IMR-90 (cell line): ENCODE measurements at regions not wholly inside any gene's neighbourhood (a gene's known extent, or its start where the extent isn't known, plus 50 kb on each side); places are given as distances from the start of the nearest gene placed in this dataset.

Experiments
- ATAC-seq: fragments of 200-7000 bp; cut with Tn5 transposase; 2 replicates; pipeline ENCODE4 v1.9.1; 2020; ENCODE audit warnings: low read depth, mild to moderate bottlenecking, moderate library complexity
- BruUV-seq: library from RNA; stranded (reverse); fragments of 400-500 nt; replicated peaks from 2 replicates; lab custom pipeline; 2021; lab: Mats Ljungman, UMichigan
- CTCF ChIA-PET: fragments of 300-600 bp; formaldehyde crosslinking; extraction: SDS; loops from one replicate; lab custom pipeline; 2021; ENCODE audit warnings: antibody characterized with exemption; lab: Yijun Ruan, JAX
- POLR2A ChIA-PET: fragments of 300-600 bp; sonication (Branson Sonifier 250); formaldehyde crosslinking; loops from one replicate; lab custom pipeline; 2022; ENCODE audit warnings: antibody characterized with exemption; ENCODE audit not compliant: unreplicated experiment; lab: Charles Lee
- DNase-seq: peaks from one replicate; pipeline ENCODE4 v3.0.0; 2013
- H2AFZ ChIP-seq: replicated peaks from 2 replicates; pipeline ENCODE3; 2013; ENCODE audit warnings: low read length, mild to moderate bottlenecking; ENCODE audit not compliant: poor library complexity
- H2AK5ac ChIP-seq: 2 replicates; pipeline ENCODE4 v1.6.1; 2013; ENCODE audit warnings: low read depth, low read length, inconsistent platforms
- H2AK9ac ChIP-seq: replicated peaks from 2 replicates; pipeline ENCODE3; 2013; ENCODE audit warnings: mild to moderate bottlenecking, low read depth, low read length, moderate library complexity; ENCODE audit not compliant: poor library complexity
- H2BK120ac ChIP-seq: 2 replicates; pipeline ENCODE4 v1.6.1; 2013; ENCODE audit warnings: low read depth, low read length, inconsistent platforms
- H2BK15ac ChIP-seq: 3 replicates; pipeline ENCODE4 v1.6.1; 2013; ENCODE audit warnings: low read depth, low read length, inconsistent platforms
- H2BK20ac ChIP-seq: 2 replicates; pipeline ENCODE4 v1.6.1; 2013; ENCODE audit warnings: low read depth, mild to moderate bottlenecking, inconsistent platforms, low read length, moderate library complexity
- H2BK5ac ChIP-seq: 2 replicates; pipeline ENCODE4 v1.6.1; 2013; ENCODE audit warnings: mild to moderate bottlenecking, low read depth, low read length, inconsistent platforms; ENCODE audit not compliant: poor library complexity, severe bottlenecking
- H3K14ac ChIP-seq: replicated peaks from 2 replicates; pipeline ENCODE4 v1.6.1; 2013; ENCODE audit warnings: low read depth, low read length, inconsistent platforms
- H3K18ac ChIP-seq: 2 replicates; pipeline ENCODE4 v1.6.1; 2013; ENCODE audit warnings: low read depth, low read length, control low read depth
- H3K23ac ChIP-seq: 2 replicates; pipeline ENCODE4 v1.6.1; 2013; ENCODE audit warnings: low read depth, low read length, inconsistent platforms
- H3K27ac ChIP-seq: 2 replicates; pipeline ENCODE4 v1.5.1; 2013; ENCODE audit warnings: mild to moderate bottlenecking, control low read depth, low read length; ENCODE audit not compliant: insufficient read depth
- H3K27me3 ChIP-seq: 2 replicates; pipeline ENCODE4 v1.6.1; 2013; ENCODE audit warnings: low read length; ENCODE audit not compliant: control insufficient read depth, insufficient read depth
- H3K36me3 ChIP-seq: 2 replicates; pipeline ENCODE4 v1.6.1; 2013; ENCODE audit warnings: low read length, mixed read lengths; ENCODE audit not compliant: control insufficient read depth, insufficient read depth
- H3K4ac ChIP-seq: 2 replicates; pipeline ENCODE4 v1.6.1; 2013; ENCODE audit warnings: low read depth, low read length, inconsistent platforms
- H3K4me1 ChIP-seq: 2 replicates; pipeline ENCODE4 v1.6.1; 2013; ENCODE audit warnings: low read length, mixed read lengths; ENCODE audit not compliant: control insufficient read depth, insufficient read depth
- H3K4me2 ChIP-seq: 2 replicates; pipeline ENCODE4 v1.6.1; 2013; ENCODE audit warnings: low read depth, mild to moderate bottlenecking, control low read depth, low read length, moderate library complexity
- H3K4me3 ChIP-seq: 2 replicates; pipeline ENCODE4 v1.5.1; 2013; ENCODE audit warnings: low read depth, mild to moderate bottlenecking, control low read depth, low read length, moderate library complexity; ENCODE audit not compliant: insufficient read depth
- H3K56ac ChIP-seq: 2 replicates; pipeline ENCODE4 v1.6.1; 2013; ENCODE audit warnings: low read length, inconsistent platforms; ENCODE audit not compliant: insufficient read depth; ENCODE audit errors: extremely low read depth
- H3K79me1 ChIP-seq, 2 experiments: 2 replicates each; pipeline ENCODE4 v1.6.1; 2013; ENCODE audit warnings: low read length in 2 of 2, inconsistent platforms in 1 of 2, low read depth in 1 of 2
- H3K9ac ChIP-seq: 2 replicates; pipeline ENCODE4 v1.6.1; 2013; ENCODE audit warnings: low read depth, low read length, control low read depth
- H3K9me1 ChIP-seq: 2 replicates; pipeline ENCODE4 v1.6.1; 2013; ENCODE audit warnings: low read length, inconsistent platforms; ENCODE audit not compliant: insufficient read depth
- H3K9me3 ChIP-seq: 2 replicates; pipeline ENCODE4 v1.6.1; 2013; ENCODE audit warnings: low read length; ENCODE audit not compliant: control insufficient read depth, insufficient read depth
- H4K20me1 ChIP-seq: 2 replicates; pipeline ENCODE4 v1.6.1; 2013; ENCODE audit warnings: low read length, inconsistent platforms; ENCODE audit not compliant: insufficient read depth
- H4K5ac ChIP-seq: 2 replicates; pipeline ENCODE4 v1.6.1; 2013; ENCODE audit warnings: mild to moderate bottlenecking, low read depth, low read length, control low read depth
- H4K8ac ChIP-seq, 2 experiments: 2 replicates each; pipeline ENCODE4 v1.6.1; 2013; ENCODE audit warnings: low read depth in 2 of 2, low read length in 2 of 2, control low read depth in 1 of 2, inconsistent platforms in 1 of 2
- H4K91ac ChIP-seq: 2 replicates; pipeline ENCODE4 v1.6.1; 2013; ENCODE audit warnings: low read depth, low read length, inconsistent platforms; ENCODE audit not compliant: insufficient read depth
- BHLHE40 ChIP-seq: fragments of 150-350 bp; IDR thresholded peaks from 2 replicates; pipeline ENCODE4 v1.6.1; 2016; ENCODE audit warnings: mild to moderate bottlenecking, low read depth, low read length
- CEBPB ChIP-seq: IDR thresholded peaks from 2 replicates; pipeline ENCODE4 v1.6.1; 2012; ENCODE audit warnings: low read depth, low read length, improper control_type of control experiment
- CHD1 ChIP-seq: IDR thresholded peaks from 2 replicates; pipeline ENCODE4 v1.6.1; 2012; ENCODE audit warnings: low read depth, low read length, improper control_type of control experiment
- FOS ChIP-seq: fragments of 150-350 bp; IDR thresholded peaks from 2 replicates; pipeline ENCODE4 v1.6.1; 2016; ENCODE audit warnings: low read depth, low read length
- MAFK ChIP-seq: IDR thresholded peaks from 2 replicates; pipeline ENCODE4 v1.6.1; 2012; ENCODE audit warnings: low read depth, low read length, improper control_type of control experiment
- MAZ ChIP-seq: IDR thresholded peaks from 2 replicates; pipeline ENCODE4 v1.6.1; 2012; ENCODE audit warnings: low read depth, mild to moderate bottlenecking, low read length, improper control_type of control experiment, moderate library complexity, borderline replicate concordance
- MXI1 ChIP-seq: IDR thresholded peaks from 2 replicates; pipeline ENCODE4 v1.6.1; 2012; ENCODE audit warnings: low read depth, mild to moderate bottlenecking, low read length, moderate library complexity, borderline replicate concordance
- NFE2L2 ChIP-seq: fragments of 150-350 bp; IDR thresholded peaks from 2 replicates; pipeline ENCODE4 v1.6.1; 2016; ENCODE audit warnings: low read depth, mild to moderate bottlenecking, low read length
- POLR2A ChIP-seq: IDR thresholded peaks from 2 replicates; pipeline ENCODE4 v1.6.1; 2012; ENCODE audit warnings: mild to moderate bottlenecking, low read depth, low read length
- RAD21 ChIP-seq: IDR thresholded peaks from 2 replicates; pipeline ENCODE4 v1.6.1; 2012; ENCODE audit warnings: low read length, improper control_type of control experiment
- RCOR1 ChIP-seq: IDR thresholded peaks from 2 replicates; pipeline ENCODE4 v1.6.1; 2012; ENCODE audit warnings: mild to moderate bottlenecking, low read length, improper control_type of control experiment; ENCODE audit not compliant: insufficient replicate concordance
- RFX5 ChIP-seq: IDR thresholded peaks from 2 replicates; pipeline ENCODE4 v1.8.0; 2012; ENCODE audit warnings: low read depth, mild to moderate bottlenecking, low read length, moderate library complexity
- SMC3 ChIP-seq: fragments of 150-350 bp; IDR thresholded peaks from 2 replicates; pipeline ENCODE4 v1.6.1; 2016; ENCODE audit warnings: low read depth, mild to moderate bottlenecking, antibody characterized with exemption, low read length, moderate library complexity
- WGBS, 2 experiments: methylation state at CpG; one replicate each; pipeline versions ENCODE4 v1.1.5 to v1.1.7; 2013; ENCODE audit warnings: missing lambda C conversion rate in 2 of 2; ENCODE audit not compliant: insufficient read length in 1 of 2; ENCODE audit errors: extremely low coverage in 2 of 2; 5-methylcytosine and 5-hydroxymethylcytosine counted together
- dilution Hi-C: fragments of 300-500 bp; cut with HindIII; formaldehyde crosslinking; loops from one replicate; pipeline ENCODE4 v1.14.3; 2018; ENCODE audit warnings: low sequenced_read_pairs; ENCODE audit not compliant: unreplicated experiment
- in situ Hi-C: fragments of 300-500 bp; cut with MboI; formaldehyde crosslinking; loops from 3 replicates; pipeline ENCODE4 v1.14.3; 2019; ENCODE audit warnings: low sequenced_read_pairs, inconsistent platforms, mixed read lengths
- intact Hi-C: fragments of 100-400 bp; cut with micrococcal nuclease; formaldehyde crosslinking; loops from 2 replicates; pipeline ENCODE4 v1.10.0; 2022
- TF ChIP-seq, protein P1 (sequence below): fragments of 150-350 bp; IDR thresholded peaks from 2 replicates; pipeline ENCODE4 v1.6.1; 2016; ENCODE audit warnings: low read depth, mild to moderate bottlenecking, low read length, moderate library complexity, borderline replicate concordance
- TF ChIP-seq, protein P2 (sequence below): conservative IDR thresholded peaks from 2 replicates; pipeline ENCODE4 v1.5.1; 2012; ENCODE audit warnings: mild to moderate bottlenecking, low read depth, low read length, improper control_type of control experiment
- TF ChIP-seq, protein P3 (sequence below): fragments of 150-350 bp; IDR thresholded peaks from 2 replicates; pipeline ENCODE4 v1.6.1; 2017; ENCODE audit warnings: mild to moderate bottlenecking, antibody characterized with exemption, low read length, low read depth

DNA sequence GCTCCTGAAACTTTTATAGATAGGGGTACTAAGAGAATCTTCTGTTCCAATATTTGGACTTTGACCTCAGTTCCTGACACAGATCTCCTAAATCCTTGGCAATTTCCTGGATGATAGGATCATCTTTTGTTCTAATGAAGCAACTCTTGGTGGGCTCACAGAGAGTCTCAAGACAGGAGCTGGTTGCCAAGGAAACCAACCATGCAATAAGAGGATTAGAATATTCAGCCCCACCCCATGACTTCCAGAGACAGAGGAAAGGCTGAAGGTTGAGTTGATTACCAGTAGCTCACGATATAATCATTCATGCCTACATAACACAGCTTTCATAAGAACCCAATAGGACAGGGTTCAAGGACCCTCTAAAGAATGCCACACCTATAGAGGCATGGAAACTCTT is 2050.2 kb upstream of the CDH6 start:
- dilution Hi-C loops, result no loop called here

More for the DNA sequence above, 2050.2 kb upstream of the CDH6 start:
- Histone ChIP-seq H2BK20ac (no peak overlapping the region), H3K36me3 (no peaks in the 10 kb centered on the region), H3K56ac (no peak overlapping the region), H3K27ac (no peak overlapping the region), H3K79me1 (no peaks in the 10 kb centered on the region), H3K23ac (no peak overlapping the region), H3K9me1 (no peaks in the 10 kb centered on the region), H2AK5ac (no peak overlapping the region), H3K4me2 (no peak overlapping the region), H2BK15ac (no peak overlapping the region), H3K18ac (no peak overlapping the region), H4K5ac (no peak overlapping the region), H2BK5ac (no peak overlapping the region), H3K27me3 (no peaks in the 10 kb centered on the region), H3K4ac (no peak overlapping the region), H2AFZ (no peak overlapping the region), H4K20me1 (no peaks in the 10 kb centered on the region), H2BK120ac (no peak overlapping the region), H2AK9ac (no peak overlapping the region), H3K14ac (no peak overlapping the region), H3K9ac (no peak overlapping the region), H4K8ac (no peak overlapping the region), H4K91ac (no peak overlapping the region), H3K4me1 (no peaks in the 10 kb centered on the region), H3K9me3 (peaks cover 5% of the 10 kb centered on the region; the same call in 1 of the 2 replicates), H3K4me3 (no peak overlapping the region)
- TF ChIP-seq RAD21 (no peak), BHLHE40 (no peak), FOS (no peak), NFE2L2 (no peak), CHD1 (no peak), RCOR1 (no peak), MXI1 (no peak), POLR2A (no peak), MAZ (no peak), RFX5 (no peak), SMC3 (no peak), MAFK (no peak), CEBPB (no peak)
- TF ChIP-seq, protein P1, sequence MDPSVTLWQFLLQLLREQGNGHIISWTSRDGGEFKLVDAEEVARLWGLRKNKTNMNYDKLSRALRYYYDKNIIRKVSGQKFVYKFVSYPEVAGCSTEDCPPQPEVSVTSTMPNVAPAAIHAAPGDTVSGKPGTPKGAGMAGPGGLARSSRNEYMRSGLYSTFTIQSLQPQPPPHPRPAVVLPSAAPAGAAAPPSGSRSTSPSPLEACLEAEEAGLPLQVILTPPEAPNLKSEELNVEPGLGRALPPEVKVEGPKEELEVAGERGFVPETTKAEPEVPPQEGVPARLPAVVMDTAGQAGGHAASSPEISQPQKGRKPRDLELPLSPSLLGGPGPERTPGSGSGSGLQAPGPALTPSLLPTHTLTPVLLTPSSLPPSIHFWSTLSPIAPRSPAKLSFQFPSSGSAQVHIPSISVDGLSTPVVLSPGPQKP, result no peak
- TF ChIP-seq, protein P2, sequence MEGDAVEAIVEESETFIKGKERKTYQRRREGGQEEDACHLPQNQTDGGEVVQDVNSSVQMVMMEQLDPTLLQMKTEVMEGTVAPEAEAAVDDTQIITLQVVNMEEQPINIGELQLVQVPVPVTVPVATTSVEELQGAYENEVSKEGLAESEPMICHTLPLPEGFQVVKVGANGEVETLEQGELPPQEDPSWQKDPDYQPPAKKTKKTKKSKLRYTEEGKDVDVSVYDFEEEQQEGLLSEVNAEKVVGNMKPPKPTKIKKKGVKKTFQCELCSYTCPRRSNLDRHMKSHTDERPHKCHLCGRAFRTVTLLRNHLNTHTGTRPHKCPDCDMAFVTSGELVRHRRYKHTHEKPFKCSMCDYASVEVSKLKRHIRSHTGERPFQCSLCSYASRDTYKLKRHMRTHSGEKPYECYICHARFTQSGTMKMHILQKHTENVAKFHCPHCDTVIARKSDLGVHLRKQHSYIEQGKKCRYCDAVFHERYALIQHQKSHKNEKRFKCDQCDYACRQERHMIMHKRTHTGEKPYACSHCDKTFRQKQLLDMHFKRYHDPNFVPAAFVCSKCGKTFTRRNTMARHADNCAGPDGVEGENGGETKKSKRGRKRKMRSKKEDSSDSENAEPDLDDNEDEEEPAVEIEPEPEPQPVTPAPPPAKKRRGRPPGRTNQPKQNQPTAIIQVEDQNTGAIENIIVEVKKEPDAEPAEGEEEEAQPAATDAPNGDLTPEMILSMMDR, result no peak
- TF ChIP-seq, protein P3, sequence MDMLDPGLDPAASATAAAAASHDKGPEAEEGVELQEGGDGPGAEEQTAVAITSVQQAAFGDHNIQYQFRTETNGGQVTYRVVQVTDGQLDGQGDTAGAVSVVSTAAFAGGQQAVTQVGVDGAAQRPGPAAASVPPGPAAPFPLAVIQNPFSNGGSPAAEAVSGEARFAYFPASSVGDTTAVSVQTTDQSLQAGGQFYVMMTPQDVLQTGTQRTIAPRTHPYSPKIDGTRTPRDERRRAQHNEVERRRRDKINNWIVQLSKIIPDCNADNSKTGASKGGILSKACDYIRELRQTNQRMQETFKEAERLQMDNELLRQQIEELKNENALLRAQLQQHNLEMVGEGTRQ, result no peak
- no peak for DNase-seq
- no CpG with 5 or more reads among the region's 1 CpG for WGBS, 2 experiments
- intact Hi-C loops, result no loop called here
- ChIA-PET POLR2A (no interaction called here), CTCF (no interaction called here)
- no peak for ATAC-seq
- in situ Hi-C loops, result no loop called here
- BruUV-seq, result no TSS peak
